ENCODE measurements at regions not wholly inside any gene's neighbourhood (a gene's known extent, or its start where the extent isn't known, plus 50 kb on each side); places are given as distances from the start of the nearest gene placed in this dataset.

GRCh38 chr7:159253657-159254056 is 109.0 kb upstream of the VIPR2 start:
- no peak for DNase-seq

- no peak for DNase-seq
Measured at GRCh38 chr7:159250471-159250870, 105.8 kb upstream of the VIPR2 start.

- no peak for DNase-seq
Measured at GRCh38 chr7:159249671-159250070, 105.0 kb upstream of the VIPR2 start.

- DNase-seq, result no peak
Measured at GRCh38 chr7:159247910-159248309, 103.2 kb upstream of the VIPR2 start.

- DNase-seq, result no peak
Measured at GRCh38 chr7:159246702-159247480, 102.2 kb upstream of the VIPR2 start.

GRCh38 chr7:159240962-159241361 is 96.3 kb upstream of the VIPR2 start:
- DNase-seq, result no peak

GRCh38 chr7:159239028-159239427 is 94.4 kb upstream of the VIPR2 start:
- no peak for DNase-seq

GRCh38 chr7:159238541-159238940 is 93.9 kb upstream of the VIPR2 start:
- no peak for DNase-seq

GRCh38 chr7:159237022-159237653 is 92.5 kb upstream of the VIPR2 start:
- no peak for DNase-seq

- DNase-seq, result no peak
Measured at GRCh38 chr7:159231017-159231416, 86.3 kb upstream of the VIPR2 start.

- DNase-seq, result no peak
Measured at GRCh38 chr7:159229683-159230475, 85.2 kb upstream of the VIPR2 start.

GRCh38 chr7:159227433-159227832 is 82.8 kb upstream of the VIPR2 start:
- no peak for DNase-seq

GRCh38 chr7:159226011-159226702 is 81.5 kb upstream of the VIPR2 start:
- no peak for DNase-seq

GRCh38 chr7:159218607-159219006 is 73.9 kb upstream of the VIPR2 start:
- DNase-seq, result no peak

GRCh38 chr7:159218170-159218569 is 73.5 kb upstream of the VIPR2 start:
- no peak for DNase-seq

- no peak for DNase-seq
Measured at GRCh38 chr7:159215076-159215475, 70.4 kb upstream of the VIPR2 start.

- no peak for DNase-seq
Measured at GRCh38 chr7:159213253-159213652, 68.6 kb upstream of the VIPR2 start.

- no peak for DNase-seq
Measured at GRCh38 chr7:159212226-159212625, 67.6 kb upstream of the VIPR2 start.

GRCh38 chr7:159211540-159212182 is 67.0 kb upstream of the VIPR2 start:
- DNase-seq, result no peak

GRCh38 chr7:159210581-159211235 is 66.0 kb upstream of the VIPR2 start:
- no peak for DNase-seq

GRCh38 chr7:159209429-159209828 is 64.8 kb upstream of the VIPR2 start:
- DNase-seq, result no peak

- no peak for DNase-seq
Measured at GRCh38 chr7:159207951-159208350, 63.3 kb upstream of the VIPR2 start.

Measured in OCI-M1 (cell line).